Upper lobe of left lung (tissue), 4 donors: ENCODE measurements at regions not wholly inside any gene's neighbourhood (a gene's known extent, or its start where the extent isn't known, plus 50 kb on each side); places are given as distances from the start of the nearest gene placed in this dataset.

Experiments used
- POLR2AphosphoS5 ChIP-seq, 2 donors: sonication (generic); formaldehyde crosslinking; IDR thresholded peaks; one replicate each; pipeline ENCODE4 v1.5.1; 2017; ENCODE audit warnings: antibody characterized with exemption in 2 of 2
- TF ChIP-seq, protein P1 (sequence below), 6 experiments: fragments of 450-650 bp in 4 of 6; fragments of 200-600 bp in 2 of 6; sonication (generic) in 2 of 6; IDR thresholded peaks; one replicate each; pipeline ENCODE4 v1.5.1; 2016 to 2019; ENCODE audit warnings: antibody characterized with exemption in 6 of 6

- TF ChIP-seq, protein P1, sequence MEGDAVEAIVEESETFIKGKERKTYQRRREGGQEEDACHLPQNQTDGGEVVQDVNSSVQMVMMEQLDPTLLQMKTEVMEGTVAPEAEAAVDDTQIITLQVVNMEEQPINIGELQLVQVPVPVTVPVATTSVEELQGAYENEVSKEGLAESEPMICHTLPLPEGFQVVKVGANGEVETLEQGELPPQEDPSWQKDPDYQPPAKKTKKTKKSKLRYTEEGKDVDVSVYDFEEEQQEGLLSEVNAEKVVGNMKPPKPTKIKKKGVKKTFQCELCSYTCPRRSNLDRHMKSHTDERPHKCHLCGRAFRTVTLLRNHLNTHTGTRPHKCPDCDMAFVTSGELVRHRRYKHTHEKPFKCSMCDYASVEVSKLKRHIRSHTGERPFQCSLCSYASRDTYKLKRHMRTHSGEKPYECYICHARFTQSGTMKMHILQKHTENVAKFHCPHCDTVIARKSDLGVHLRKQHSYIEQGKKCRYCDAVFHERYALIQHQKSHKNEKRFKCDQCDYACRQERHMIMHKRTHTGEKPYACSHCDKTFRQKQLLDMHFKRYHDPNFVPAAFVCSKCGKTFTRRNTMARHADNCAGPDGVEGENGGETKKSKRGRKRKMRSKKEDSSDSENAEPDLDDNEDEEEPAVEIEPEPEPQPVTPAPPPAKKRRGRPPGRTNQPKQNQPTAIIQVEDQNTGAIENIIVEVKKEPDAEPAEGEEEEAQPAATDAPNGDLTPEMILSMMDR (IDR thresholded peaks at IDR 0.05), result no peak
- TF ChIP-seq POLR2AphosphoS5 (IDR thresholded peaks at IDR 0.05), result no peak
Measured at GRCh38 chr2:5612666-5613065, 79.5 kb upstream of the SOX11 start.
